ENCODE measurements at regions not wholly inside any gene's neighbourhood (a gene's known extent, or its start where the extent isn't known, plus 50 kb on each side); places are given as distances from the start of the nearest gene placed in this dataset.

DNA sequence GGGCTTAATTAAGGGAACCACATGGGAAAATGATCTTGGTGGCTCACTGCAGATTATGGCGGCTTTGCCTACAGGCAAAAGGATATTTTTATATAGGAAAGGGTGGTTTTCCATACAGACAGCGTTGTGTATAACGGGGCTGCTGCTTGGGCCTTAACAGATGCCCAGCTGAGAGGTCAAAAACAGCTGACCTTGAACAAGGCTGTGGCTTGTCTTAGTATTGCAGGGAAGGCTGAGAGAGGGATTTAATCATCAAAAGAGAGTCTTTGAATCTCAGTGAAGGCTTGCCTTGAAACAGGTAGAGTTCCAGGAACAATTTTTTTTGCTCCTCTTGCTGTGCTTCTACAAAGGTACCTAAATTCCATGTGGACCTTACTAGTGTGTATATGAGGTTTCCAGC is 301.6 kb upstream of the C11orf87 start:
- H3K9me3 ChIP-seq = no peaks in the 10 kb centered on the region
- peaks cover 0 to 14% (median 0%) of the 10 kb centered on the region in 3 donors for H3K4me1 ChIP-seq
- H3K36me3 ChIP-seq = no peaks in the 10 kb centered on the region
- no peak for ATAC-seq
- H3K4me3 ChIP-seq = no peak overlapping the region
- H3K27me3 ChIP-seq = no peaks in the 10 kb centered on the region
- TF ChIP-seq POLR2AphosphoS5 (IDR thresholded peaks at IDR 0.05) (no peak), POLR2A (IDR thresholded peaks at IDR 0.05) (no peak), EP300 (IDR thresholded peaks at IDR 0.05) (no peak)
- TF ChIP-seq, protein P1, sequence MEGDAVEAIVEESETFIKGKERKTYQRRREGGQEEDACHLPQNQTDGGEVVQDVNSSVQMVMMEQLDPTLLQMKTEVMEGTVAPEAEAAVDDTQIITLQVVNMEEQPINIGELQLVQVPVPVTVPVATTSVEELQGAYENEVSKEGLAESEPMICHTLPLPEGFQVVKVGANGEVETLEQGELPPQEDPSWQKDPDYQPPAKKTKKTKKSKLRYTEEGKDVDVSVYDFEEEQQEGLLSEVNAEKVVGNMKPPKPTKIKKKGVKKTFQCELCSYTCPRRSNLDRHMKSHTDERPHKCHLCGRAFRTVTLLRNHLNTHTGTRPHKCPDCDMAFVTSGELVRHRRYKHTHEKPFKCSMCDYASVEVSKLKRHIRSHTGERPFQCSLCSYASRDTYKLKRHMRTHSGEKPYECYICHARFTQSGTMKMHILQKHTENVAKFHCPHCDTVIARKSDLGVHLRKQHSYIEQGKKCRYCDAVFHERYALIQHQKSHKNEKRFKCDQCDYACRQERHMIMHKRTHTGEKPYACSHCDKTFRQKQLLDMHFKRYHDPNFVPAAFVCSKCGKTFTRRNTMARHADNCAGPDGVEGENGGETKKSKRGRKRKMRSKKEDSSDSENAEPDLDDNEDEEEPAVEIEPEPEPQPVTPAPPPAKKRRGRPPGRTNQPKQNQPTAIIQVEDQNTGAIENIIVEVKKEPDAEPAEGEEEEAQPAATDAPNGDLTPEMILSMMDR (IDR thresholded peaks at IDR 0.05) = no peak
- no peak overlapping the region for H3K27ac ChIP-seq
- 80 to 94% methylated on average over 1 to 3 of the region's 3 CpGs for WGBS, 2 donors (ENCODE audit: low coverage in 1 of 2)

- 90 to 98% methylated on average over 5 of the region's 5 CpGs for WGBS, 2 donors (ENCODE audit: low coverage in 1 of 2)
These were observed 300.6 kb upstream of the C11orf87 start for GRCh38 chr11:109121173-109121932.

DNA sequence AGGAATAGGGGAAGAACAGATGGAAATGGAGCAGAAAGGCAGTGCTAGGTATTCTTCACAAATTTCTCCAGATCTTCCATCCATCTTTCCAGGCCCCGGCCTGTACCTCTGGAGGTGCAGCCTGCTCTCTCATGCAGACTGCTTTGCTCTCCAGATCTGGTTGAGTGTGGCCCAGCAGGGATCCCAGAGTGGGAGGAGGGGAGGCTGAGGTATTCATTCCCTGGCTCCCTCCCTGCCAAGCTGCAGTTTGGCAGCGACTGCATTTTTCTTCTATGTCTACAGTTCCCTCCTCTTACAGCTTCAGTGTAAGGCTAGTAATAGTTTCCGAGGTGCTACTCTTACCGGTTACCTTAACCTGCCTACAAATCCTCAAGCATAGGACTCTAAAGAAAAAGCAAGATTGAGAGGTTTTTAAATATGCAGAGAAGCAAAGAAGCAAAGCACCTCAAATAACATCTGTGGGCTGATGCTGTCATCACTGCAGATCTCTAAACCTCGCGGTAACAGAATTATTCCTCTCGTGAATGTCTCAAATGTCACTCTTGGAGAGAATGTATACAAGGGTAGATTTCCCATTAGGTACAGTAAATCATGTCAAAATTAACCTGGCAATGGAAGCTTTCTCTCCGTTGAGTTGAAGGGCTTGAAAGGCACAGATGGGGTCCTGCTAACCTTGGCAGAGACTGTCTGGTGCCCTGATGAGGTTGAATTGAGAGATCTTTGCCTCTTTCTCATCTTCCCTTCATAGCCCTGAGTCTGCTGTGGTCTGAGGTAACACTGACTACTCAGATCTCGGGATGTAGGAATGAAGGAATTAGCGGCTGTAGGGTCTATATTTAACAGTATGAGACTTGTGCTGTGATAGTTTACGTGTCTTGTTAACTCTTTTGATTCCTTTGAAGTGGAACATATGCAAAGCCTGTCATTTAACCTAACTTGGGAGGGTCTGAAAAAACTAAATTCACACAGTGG is 297.9 kb upstream of the C11orf87 start:
- TF ChIP-seq POLR2AphosphoS5 (IDR thresholded peaks at IDR 0.05) = no peak
- no peak for TF ChIP-seq EP300 (IDR thresholded peaks at IDR 0.05)
- TF ChIP-seq POLR2A (IDR thresholded peaks at IDR 0.05) = no peak
- TF ChIP-seq, protein P1 (IDR thresholded peaks at IDR 0.05) = no peak
- ATAC-seq = peak; percentile 41
- Histone ChIP-seq H3K27me3 (no peaks in the 10 kb centered on the region), H3K9me3 (no peaks in the 10 kb centered on the region), H3K4me1 (peaks cover 0 to 14% (median 0%) of the 10 kb centered on the region in 3 donors), H3K36me3 (no peaks in the 10 kb centered on the region), H3K27ac (no peak overlapping the region), H3K4me3 (no peak overlapping the region)
- 36 to 47% methylated on average over 11 of the region's 11 CpGs for WGBS, 2 donors (ENCODE audit: low coverage in 1 of 2)

More at GRCh38 chr11:109121173-109121932, 300.6 kb upstream of the C11orf87 start:
- no peaks in the 10 kb centered on the region for H3K9me3 ChIP-seq
- no peaks in the 10 kb centered on the region for H3K27me3 ChIP-seq
- no peak for ATAC-seq
- TF ChIP-seq EP300 (IDR thresholded peaks at IDR 0.05) (no peak), POLR2AphosphoS5 (IDR thresholded peaks at IDR 0.05) (no peak), POLR2A (IDR thresholded peaks at IDR 0.05) (no peak)
- TF ChIP-seq, protein P1 (IDR thresholded peaks at IDR 0.05) = no peak
- H3K27ac ChIP-seq = no peak overlapping the region
- no peak overlapping the region for H3K4me3 ChIP-seq
- peaks cover 0 to 14% (median 0%) of the 10 kb centered on the region in 3 donors for H3K4me1 ChIP-seq
- no peaks in the 10 kb centered on the region for H3K36me3 ChIP-seq

GRCh38 chr11:109130910-109131309 is 291.1 kb upstream of the C11orf87 start:
- H3K4me3 ChIP-seq = no peak overlapping the region
- ATAC-seq = no peak
- no peaks in the 10 kb centered on the region for H3K27me3 ChIP-seq
- no peaks in the 10 kb centered on the region for H3K4me1 ChIP-seq
- 20 to 21% methylated on average over 1 of the region's 1 CpG for WGBS, 2 donors (ENCODE audit: low coverage in 1 of 2)
- H3K36me3 ChIP-seq = no peaks in the 10 kb centered on the region
- TF ChIP-seq, protein P1 (IDR thresholded peaks at IDR 0.05) = no peak
- TF ChIP-seq POLR2AphosphoS5 (IDR thresholded peaks at IDR 0.05) = no peak
- TF ChIP-seq POLR2A (IDR thresholded peaks at IDR 0.05) = no peak
- no peak for TF ChIP-seq EP300 (IDR thresholded peaks at IDR 0.05)
- H3K9me3 ChIP-seq = no peaks in the 10 kb centered on the region
- no peak overlapping the region for H3K27ac ChIP-seq

Data from gastroesophageal sphincter (tissue), 4 donors.